ENCODE measurements at regions not wholly inside any gene's neighbourhood (a gene's known extent, or its start where the extent isn't known, plus 50 kb on each side); places are given as distances from the start of the nearest gene placed in this dataset.
"Not testable (repeated sequence)": the region's sequence is repeated elsewhere in the genome, so short reads cannot be mapped to it uniquely, and the experiment has no call there.

DNA sequence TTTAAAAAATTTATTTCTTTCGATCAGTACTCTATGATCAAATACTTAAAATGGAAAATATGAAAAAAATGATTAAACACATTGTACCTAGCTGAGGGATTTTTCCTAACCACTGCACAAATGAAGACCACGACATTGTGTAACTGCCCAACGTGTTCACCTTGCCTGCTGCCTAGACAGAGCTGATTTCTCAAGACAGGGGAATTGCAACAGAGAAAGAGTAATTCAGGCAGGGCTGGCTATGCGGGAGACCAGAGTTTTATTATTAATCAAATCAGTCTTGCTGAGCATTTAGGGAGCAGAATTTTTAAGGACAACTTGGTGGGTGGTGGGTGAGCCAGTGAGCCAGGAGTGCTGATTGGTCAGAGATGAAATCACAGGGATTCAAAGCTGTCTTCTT lies 1290.8 kb downstream of the RPIA start:
- not testable (repeated sequence) for H3K4me3 ChIP-seq (ENCODE audit: low read length in 2 of 2); H3K4me1 ChIP-seq (ENCODE audit: control insufficient read depth in 2 of 2, insufficient read depth in 2 of 2, low read length in 2 of 2); H3K27me3 ChIP-seq (ENCODE audit: control insufficient read depth in 2 of 2, insufficient read depth in 1 of 2, low read length in 1 of 2); H3K36me3 ChIP-seq (ENCODE audit: control insufficient read depth in 2 of 2, insufficient read depth in 2 of 2, low read length in 1 of 2); H3K9me3 ChIP-seq (ENCODE audit: control insufficient read depth in 2 of 2, insufficient read depth in 1 of 2, low read length in 1 of 2); H3K27ac ChIP-seq (ENCODE audit: low read depth in 1 of 2, low read length in 1 of 2); DNase-seq (ENCODE audit: low read depth in 6 of 9, low spot score in 9 of 9)
- 89% methylated on average over 4 of the region's 4 CpGs for WGBS

GRCh38 chr2:89985650-89986049 lies 1294.2 kb downstream of the RPIA start:
- not testable (repeated sequence) for DNase-seq (ENCODE audit: low read depth in 6 of 9, low spot score in 9 of 9); H3K4me1 ChIP-seq (ENCODE audit: control insufficient read depth in 2 of 2, insufficient read depth in 2 of 2, low read length in 2 of 2)
- no CpG with 5 or more reads among the region's 3 CpGs for WGBS

DNA sequence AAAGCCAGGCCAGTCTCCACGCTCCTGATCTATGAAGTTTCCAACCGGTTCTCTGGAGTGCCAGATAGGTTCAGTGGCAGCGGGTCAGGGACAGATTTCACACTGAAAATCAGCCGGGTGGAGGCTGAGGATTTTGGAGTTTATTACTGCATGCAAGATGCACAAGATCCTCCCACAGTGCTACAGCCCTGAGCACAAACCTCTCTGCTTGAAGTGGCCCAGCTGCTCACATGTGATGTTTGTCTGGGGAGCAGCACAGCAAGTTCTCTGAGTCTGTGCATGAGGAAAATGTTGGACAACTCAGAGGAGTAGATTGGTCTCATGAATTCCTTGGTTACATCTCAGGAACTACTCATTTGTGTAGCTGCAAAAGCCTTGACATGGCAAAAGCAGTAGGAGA lies 1295.1 kb downstream of the RPIA start:
- not testable (repeated sequence) for H3K27ac ChIP-seq (ENCODE audit: low read depth in 1 of 2, low read length in 1 of 2); H3K4me1 ChIP-seq (ENCODE audit: control insufficient read depth in 2 of 2, insufficient read depth in 2 of 2, low read length in 2 of 2); H3K36me3 ChIP-seq (ENCODE audit: control insufficient read depth in 2 of 2, insufficient read depth in 2 of 2, low read length in 1 of 2); H3K9me3 ChIP-seq (ENCODE audit: control insufficient read depth in 2 of 2, insufficient read depth in 1 of 2, low read length in 1 of 2); DNase-seq (ENCODE audit: low read depth in 6 of 9, low spot score in 9 of 9); H3K4me3 ChIP-seq (ENCODE audit: low read length in 2 of 2); H3K27me3 ChIP-seq (ENCODE audit: control insufficient read depth in 2 of 2, insufficient read depth in 1 of 2, low read length in 1 of 2)
- WGBS: 95% methylated on average over 4 of the region's 4 CpGs

More at GRCh38 chr2:89985650-89986049, 1294.2 kb downstream of the RPIA start:
- not testable (repeated sequence) for H3K4me3 ChIP-seq (ENCODE audit: low read length in 2 of 2); H3K9me3 ChIP-seq (ENCODE audit: control insufficient read depth in 2 of 2, insufficient read depth in 1 of 2, low read length in 1 of 2); H3K36me3 ChIP-seq (ENCODE audit: control insufficient read depth in 2 of 2, insufficient read depth in 2 of 2, low read length in 1 of 2); H3K27ac ChIP-seq (ENCODE audit: low read depth in 1 of 2, low read length in 1 of 2); H3K27me3 ChIP-seq (ENCODE audit: control insufficient read depth in 2 of 2, insufficient read depth in 1 of 2, low read length in 1 of 2)

DNA sequence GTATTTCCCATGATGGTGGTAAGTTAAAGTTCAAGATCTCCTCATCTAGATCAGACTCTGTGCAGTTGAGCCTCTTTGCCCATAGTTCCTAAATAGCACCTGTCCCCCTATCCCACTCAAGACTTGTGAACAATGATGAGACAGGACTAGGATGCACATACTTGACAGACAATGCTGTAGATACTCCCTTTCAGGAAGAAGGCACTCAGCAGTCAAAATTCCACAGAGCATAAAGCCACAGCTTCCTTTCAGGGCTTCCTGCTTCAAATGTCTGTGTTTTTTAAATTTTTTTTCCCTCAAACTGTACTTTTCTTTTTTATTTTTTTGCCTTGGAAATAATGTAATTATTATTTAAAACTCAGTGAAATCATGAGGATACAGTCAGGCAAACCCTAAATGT lies 1305.3 kb downstream of the RPIA start:
- H3K4me3 ChIP-seq (ENCODE audit: low read length in 2 of 2); H3K4me1 ChIP-seq (ENCODE audit: control insufficient read depth in 2 of 2, insufficient read depth in 2 of 2, low read length in 2 of 2); H3K27ac ChIP-seq (ENCODE audit: low read depth in 1 of 2, low read length in 1 of 2); DNase-seq (ENCODE audit: low read depth in 6 of 9, low spot score in 9 of 9); H3K9me3 ChIP-seq (ENCODE audit: control insufficient read depth in 2 of 2, insufficient read depth in 1 of 2, low read length in 1 of 2); H3K27me3 ChIP-seq (ENCODE audit: control insufficient read depth in 2 of 2, insufficient read depth in 1 of 2, low read length in 1 of 2); H3K36me3 ChIP-seq (ENCODE audit: control insufficient read depth in 2 of 2, insufficient read depth in 2 of 2, low read length in 1 of 2): not testable (repeated sequence)

- H3K4me1 ChIP-seq (ENCODE audit: control insufficient read depth in 2 of 2, insufficient read depth in 2 of 2, low read length in 2 of 2): not testable (repeated sequence)
Measured at GRCh38 chr2:90004553-90004952, 1313.1 kb downstream of the RPIA start.

DNA sequence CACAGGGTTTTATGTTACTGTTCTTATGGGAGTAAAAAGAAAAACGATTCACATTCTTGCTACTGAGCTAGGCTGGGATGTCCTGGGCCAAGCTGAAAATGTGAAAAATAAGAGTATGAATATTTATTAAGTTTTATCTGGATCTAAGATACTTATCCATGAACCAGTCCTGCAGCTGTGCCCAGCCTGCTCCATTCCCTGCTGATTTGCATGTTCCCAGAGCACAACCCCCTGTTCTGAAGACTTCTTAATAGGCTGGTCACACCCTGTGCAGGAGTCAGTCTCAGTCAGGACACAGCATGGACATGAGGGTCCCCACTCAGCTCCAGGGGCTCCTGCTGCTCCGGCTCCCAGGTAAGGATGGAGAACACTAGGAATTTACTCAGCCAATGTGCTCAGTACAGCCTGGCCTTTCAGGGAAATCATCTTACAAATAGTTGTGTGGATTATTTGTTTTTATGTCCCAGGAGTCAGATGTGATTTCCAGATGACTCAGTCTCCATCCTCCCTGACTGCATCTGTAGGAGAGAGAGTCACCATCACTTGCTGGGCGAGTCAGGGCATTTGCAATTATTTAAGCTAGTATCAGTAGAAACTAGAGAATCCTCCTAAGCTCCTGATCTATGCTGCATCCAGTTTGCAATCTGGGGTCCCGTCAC lies 1319.1 kb downstream of the RPIA start:
- not testable (repeated sequence) for H3K27ac ChIP-seq (ENCODE audit: low read depth in 1 of 2, low read length in 1 of 2); H3K36me3 ChIP-seq (ENCODE audit: control insufficient read depth in 2 of 2, insufficient read depth in 2 of 2, low read length in 1 of 2); H3K4me3 ChIP-seq (ENCODE audit: low read length in 2 of 2); H3K9me3 ChIP-seq (ENCODE audit: control insufficient read depth in 2 of 2, insufficient read depth in 1 of 2, low read length in 1 of 2); H3K27me3 ChIP-seq (ENCODE audit: control insufficient read depth in 2 of 2, insufficient read depth in 1 of 2, low read length in 1 of 2); H3K4me1 ChIP-seq (ENCODE audit: control insufficient read depth in 2 of 2, insufficient read depth in 2 of 2, low read length in 2 of 2); DNase-seq (ENCODE audit: low read depth in 6 of 9, low spot score in 9 of 9)
- 88% methylated on average over 3 of the region's 4 CpGs for WGBS

More at GRCh38 chr2:90004553-90004952, 1313.1 kb downstream of the RPIA start:
- not testable (repeated sequence) for DNase-seq (ENCODE audit: low read depth in 6 of 9, low spot score in 9 of 9); H3K4me3 ChIP-seq (ENCODE audit: low read length in 2 of 2); H3K36me3 ChIP-seq (ENCODE audit: control insufficient read depth in 2 of 2, insufficient read depth in 2 of 2, low read length in 1 of 2); H3K27ac ChIP-seq (ENCODE audit: low read depth in 1 of 2, low read length in 1 of 2); H3K9me3 ChIP-seq (ENCODE audit: control insufficient read depth in 2 of 2, insufficient read depth in 1 of 2, low read length in 1 of 2); H3K27me3 ChIP-seq (ENCODE audit: control insufficient read depth in 2 of 2, insufficient read depth in 1 of 2, low read length in 1 of 2)

DNA sequence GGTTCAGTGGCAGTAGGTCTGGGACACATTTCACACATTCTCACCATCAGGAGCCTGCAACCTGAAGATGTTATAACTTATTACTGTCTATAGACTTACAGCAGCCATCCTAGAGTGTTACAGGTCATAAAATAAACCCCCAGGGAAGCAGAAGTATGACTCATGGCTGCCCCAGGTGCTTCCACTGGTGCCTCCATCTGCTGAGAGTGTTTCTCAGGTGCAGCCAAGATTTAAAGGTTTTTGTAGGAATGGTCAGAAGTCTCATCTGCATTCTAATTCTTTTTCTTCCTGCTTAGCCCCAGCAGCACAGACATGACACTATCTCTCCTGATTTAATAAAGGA lies 1319.6 kb downstream of the RPIA start:
- not testable (repeated sequence) for H3K27ac ChIP-seq (ENCODE audit: low read depth in 1 of 2, low read length in 1 of 2); H3K4me3 ChIP-seq (ENCODE audit: low read length in 2 of 2); H3K4me1 ChIP-seq (ENCODE audit: control insufficient read depth in 2 of 2, insufficient read depth in 2 of 2, low read length in 2 of 2); H3K27me3 ChIP-seq (ENCODE audit: control insufficient read depth in 2 of 2, insufficient read depth in 1 of 2, low read length in 1 of 2); DNase-seq (ENCODE audit: low read depth in 6 of 9, low spot score in 9 of 9); H3K9me3 ChIP-seq (ENCODE audit: control insufficient read depth in 2 of 2, insufficient read depth in 1 of 2, low read length in 1 of 2); H3K36me3 ChIP-seq (ENCODE audit: control insufficient read depth in 2 of 2, insufficient read depth in 2 of 2, low read length in 1 of 2)

DNA sequence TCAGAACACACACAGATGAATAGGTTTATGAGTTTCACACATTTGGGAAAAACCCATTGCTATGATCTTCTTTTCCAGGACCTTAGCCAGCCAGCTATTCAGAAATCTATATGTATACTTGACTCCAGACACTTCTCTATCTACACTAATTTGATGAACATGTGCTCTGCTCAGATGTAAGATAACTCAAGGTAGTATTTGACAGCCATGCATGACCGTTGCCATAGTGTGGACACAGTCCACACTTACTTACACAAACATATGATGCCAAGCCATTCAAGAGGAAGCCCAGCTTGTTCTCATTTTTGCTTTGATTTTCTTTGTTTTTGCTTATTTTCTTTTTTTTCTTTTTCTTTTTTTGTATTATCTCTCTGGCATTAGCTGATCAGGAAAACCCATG lies 1328.4 kb downstream of the RPIA start:
- 74% methylated on average over 1 of the region's 1 CpG for WGBS
- not testable (repeated sequence) for H3K4me3 ChIP-seq (ENCODE audit: low read length in 2 of 2); H3K27me3 ChIP-seq (ENCODE audit: control insufficient read depth in 2 of 2, insufficient read depth in 1 of 2, low read length in 1 of 2); H3K27ac ChIP-seq (ENCODE audit: low read depth in 1 of 2, low read length in 1 of 2); H3K4me1 ChIP-seq (ENCODE audit: control insufficient read depth in 2 of 2, insufficient read depth in 2 of 2, low read length in 2 of 2); H3K9me3 ChIP-seq (ENCODE audit: control insufficient read depth in 2 of 2, insufficient read depth in 1 of 2, low read length in 1 of 2); H3K36me3 ChIP-seq (ENCODE audit: control insufficient read depth in 2 of 2, insufficient read depth in 2 of 2, low read length in 1 of 2); DNase-seq (ENCODE audit: low read depth in 6 of 9, low spot score in 9 of 9)

GRCh38 chr2:90021234-90021633 lies 1329.8 kb downstream of the RPIA start:
- not testable (repeated sequence) for H3K4me1 ChIP-seq (ENCODE audit: control insufficient read depth in 2 of 2, insufficient read depth in 2 of 2, low read length in 2 of 2); H3K27me3 ChIP-seq (ENCODE audit: control insufficient read depth in 2 of 2, insufficient read depth in 1 of 2, low read length in 1 of 2); DNase-seq (ENCODE audit: low read depth in 6 of 9, low spot score in 9 of 9); H3K27ac ChIP-seq (ENCODE audit: low read depth in 1 of 2, low read length in 1 of 2); H3K9me3 ChIP-seq (ENCODE audit: control insufficient read depth in 2 of 2, insufficient read depth in 1 of 2, low read length in 1 of 2); H3K4me3 ChIP-seq (ENCODE audit: low read length in 2 of 2); H3K36me3 ChIP-seq (ENCODE audit: control insufficient read depth in 2 of 2, insufficient read depth in 2 of 2, low read length in 1 of 2)
- WGBS: 63% methylated on average over 6 of the region's 9 CpGs

DNA sequence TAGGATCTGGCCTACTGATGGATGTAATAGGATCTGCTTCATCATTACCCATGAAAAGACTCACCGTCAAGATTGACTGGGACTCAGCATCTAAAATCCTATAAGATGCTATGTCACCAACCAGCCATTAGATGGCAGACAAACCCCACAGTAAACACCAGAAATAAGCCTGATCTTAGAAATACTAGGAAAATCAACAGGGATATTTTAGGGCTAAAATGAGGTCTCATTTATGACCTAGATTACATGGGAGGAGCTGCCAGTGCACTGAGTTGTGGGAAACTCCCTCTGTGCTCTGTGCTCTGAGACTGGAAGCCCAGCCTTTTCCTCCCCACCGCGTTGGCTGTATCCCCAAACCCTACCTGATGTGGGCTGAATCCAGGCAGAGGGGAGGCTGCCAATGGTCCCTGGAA lies 1335.8 kb downstream of the RPIA start:
- not testable (repeated sequence) for DNase-seq (ENCODE audit: low read depth in 6 of 9, low spot score in 9 of 9); H3K36me3 ChIP-seq (ENCODE audit: control insufficient read depth in 2 of 2, insufficient read depth in 2 of 2, low read length in 1 of 2)

More for the DNA sequence above, 1335.8 kb downstream of the RPIA start:
- not testable (repeated sequence) for H3K4me3 ChIP-seq (ENCODE audit: low read length in 2 of 2); H3K4me1 ChIP-seq (ENCODE audit: control insufficient read depth in 2 of 2, insufficient read depth in 2 of 2, low read length in 2 of 2); H3K27ac ChIP-seq (ENCODE audit: low read depth in 1 of 2, low read length in 1 of 2); H3K27me3 ChIP-seq (ENCODE audit: control insufficient read depth in 2 of 2, insufficient read depth in 1 of 2, low read length in 1 of 2); H3K9me3 ChIP-seq (ENCODE audit: control insufficient read depth in 2 of 2, insufficient read depth in 1 of 2, low read length in 1 of 2)
- 54% methylated on average over 3 of the region's 3 CpGs for WGBS
